HUES6 (cell line): ENCODE measurements at regions not wholly inside any gene's neighbourhood (a gene's known extent, or its start where the extent isn't known, plus 50 kb on each side); places are given as distances from the start of the nearest gene placed in this dataset.
A peak's percentile ranks its signal among the peaks of the same experiment; 100 is the strongest.

ENCODE experiments used
- H3K27ac ChIP-seq: 2 replicates; pipeline ENCODE4 v1.7.0; 2013; ENCODE audit warnings: low read depth, mild to moderate bottlenecking, low read length, inconsistent platforms
- H3K27me3 ChIP-seq: 2 replicates; pipeline ENCODE4 v1.6.1; 2013; ENCODE audit warnings: low read length; ENCODE audit not compliant: control insufficient read depth, insufficient read depth
- H3K36me3 ChIP-seq: 2 replicates; pipeline ENCODE4 v1.6.1; 2013; ENCODE audit warnings: low read length; ENCODE audit not compliant: control insufficient read depth, insufficient read depth
- H3K4me1 ChIP-seq: 2 replicates; pipeline ENCODE4 v1.6.1; 2013; ENCODE audit warnings: low read length; ENCODE audit not compliant: control insufficient read depth, insufficient read depth
- H3K4me3 ChIP-seq: 2 replicates; pipeline ENCODE4 v1.5.1; 2013; ENCODE audit warnings: low read depth, low read length
- H3K9ac ChIP-seq: one replicate; pipeline ENCODE4 v1.6.1; 2013; ENCODE audit warnings: mild to moderate bottlenecking, low read length
- H3K9me3 ChIP-seq: 2 replicates; pipeline ENCODE4 v1.6.1; 2013; ENCODE audit warnings: low read depth, low read length; ENCODE audit not compliant: control insufficient read depth, insufficient read depth

DNA sequence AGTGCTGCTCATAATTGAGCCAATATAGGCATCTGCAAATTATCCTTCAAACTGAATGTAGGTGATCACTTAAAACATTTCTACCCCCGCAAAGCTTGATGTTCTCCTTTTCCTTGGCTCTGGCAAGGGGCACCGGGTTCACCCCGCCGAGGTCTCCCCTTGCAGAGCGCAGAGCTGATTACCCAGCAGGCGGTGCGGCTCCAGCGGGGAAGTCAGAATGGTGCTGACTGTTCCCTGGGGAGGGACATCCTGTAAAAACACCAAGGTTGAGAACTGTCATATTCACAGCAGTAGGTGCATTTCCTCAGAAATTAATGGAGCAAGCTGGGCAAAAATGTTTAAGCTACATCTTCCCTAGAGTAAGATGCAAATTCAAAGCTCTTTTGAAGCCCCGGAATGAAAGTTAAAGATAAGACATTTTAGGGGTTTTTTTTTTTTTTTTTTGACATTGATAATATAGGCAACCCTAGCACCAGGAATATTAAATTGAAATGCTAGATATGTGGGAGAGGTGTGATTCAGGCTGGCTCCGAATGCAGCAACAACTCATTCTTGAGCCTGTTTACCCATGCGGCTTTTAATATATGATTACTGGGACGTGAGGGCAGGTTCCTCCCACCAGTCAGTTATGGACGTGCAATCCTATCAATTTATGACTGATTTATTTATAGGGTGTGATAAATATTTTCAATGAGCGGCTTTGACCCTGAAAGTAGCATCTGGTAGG is 767.3 kb upstream of the TENM3 start:
- Histone ChIP-seq H3K4me3 (0 out of 2 replicates have a peak overlapping the region, but pooled peaks have one; percentile 4), H3K9ac (no peak overlapping the region), H3K36me3 (no peaks in the 10 kb centered on the region), H3K27ac (no peak overlapping the region), H3K4me1 (peaks cover 32% of the 10 kb centered on the region), H3K9me3 (no peaks in the 10 kb centered on the region), H3K27me3 (no peaks in the 10 kb centered on the region)

DNA sequence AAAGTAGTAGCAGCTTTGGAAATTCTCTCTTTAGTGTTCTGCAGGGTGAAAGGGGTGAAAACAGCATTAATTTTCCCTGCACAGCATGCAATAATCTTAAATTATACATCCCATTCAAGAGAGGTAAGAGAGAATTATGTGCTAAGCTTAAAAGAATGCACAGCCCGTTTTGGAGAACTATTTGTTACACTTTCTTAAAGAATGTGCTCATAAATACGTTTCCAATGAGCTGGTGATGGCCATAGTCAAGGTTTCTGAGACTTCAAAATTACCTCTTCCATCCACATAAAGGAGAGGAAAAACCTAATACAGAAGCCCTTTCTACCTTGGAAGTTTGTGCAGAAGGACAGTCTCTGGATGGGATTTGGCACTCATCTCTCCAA is 766.7 kb upstream of the TENM3 start:
- H3K4me1 ChIP-seq, result peaks cover 32% of the 10 kb centered on the region

DNA sequence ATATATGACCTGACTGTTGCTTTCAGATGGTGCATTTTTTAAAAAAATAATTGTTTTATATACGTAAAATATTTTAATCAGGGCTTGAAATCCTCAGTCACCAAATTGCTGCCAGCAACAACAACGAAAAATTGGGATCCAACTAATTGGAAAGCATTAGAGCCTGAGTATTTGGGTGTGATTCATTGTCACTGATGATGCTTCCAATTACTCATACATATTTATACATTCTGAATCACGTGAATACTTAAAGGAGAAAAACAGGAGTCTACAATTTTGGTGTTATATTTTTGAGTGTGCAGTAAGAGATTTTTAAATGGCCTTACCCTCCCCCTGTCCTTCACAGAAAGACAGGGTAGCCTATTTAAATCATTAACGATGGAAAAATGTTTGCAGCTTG is 765.6 kb upstream of the TENM3 start:
- Histone ChIP-seq H3K27me3 (no peaks in the 10 kb centered on the region), H3K9me3 (no peaks in the 10 kb centered on the region), H3K27ac (no peak overlapping the region), H3K4me3 (no peak overlapping the region), H3K36me3 (no peaks in the 10 kb centered on the region), H3K9ac (no peak overlapping the region), H3K4me1 (peaks cover 32% of the 10 kb centered on the region)

More for the DNA sequence above, 766.7 kb upstream of the TENM3 start:
- Histone ChIP-seq H3K27ac (no peak overlapping the region), H3K36me3 (no peaks in the 10 kb centered on the region), H3K27me3 (no peaks in the 10 kb centered on the region), H3K9me3 (no peaks in the 10 kb centered on the region), H3K4me3 (no peak overlapping the region), H3K9ac (no peak overlapping the region)

DNA sequence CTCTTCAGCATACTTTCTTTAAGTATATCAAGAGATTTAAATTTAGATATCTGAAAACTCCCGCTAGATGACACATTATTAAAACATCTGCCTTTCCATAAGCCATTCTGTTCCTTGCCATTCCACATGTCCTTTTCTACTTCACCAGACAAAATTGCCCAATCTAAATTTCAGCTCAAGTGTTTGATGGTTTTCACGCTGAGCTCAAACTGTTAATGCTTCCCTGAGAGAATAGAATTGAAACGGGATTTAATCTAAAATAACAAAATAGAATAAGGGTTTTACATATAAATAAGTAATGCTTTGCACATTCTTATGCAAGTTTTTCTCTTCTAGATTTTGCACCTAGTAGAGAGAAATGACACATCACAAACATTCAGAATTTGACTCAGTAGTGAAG is 764.5 kb upstream of the TENM3 start:
- Histone ChIP-seq H3K4me1 (peaks cover 32% of the 10 kb centered on the region), H3K9me3 (no peaks in the 10 kb centered on the region), H3K27ac (no peak overlapping the region), H3K9ac (no peak overlapping the region), H3K36me3 (no peaks in the 10 kb centered on the region), H3K4me3 (no peak overlapping the region), H3K27me3 (no peaks in the 10 kb centered on the region)

DNA sequence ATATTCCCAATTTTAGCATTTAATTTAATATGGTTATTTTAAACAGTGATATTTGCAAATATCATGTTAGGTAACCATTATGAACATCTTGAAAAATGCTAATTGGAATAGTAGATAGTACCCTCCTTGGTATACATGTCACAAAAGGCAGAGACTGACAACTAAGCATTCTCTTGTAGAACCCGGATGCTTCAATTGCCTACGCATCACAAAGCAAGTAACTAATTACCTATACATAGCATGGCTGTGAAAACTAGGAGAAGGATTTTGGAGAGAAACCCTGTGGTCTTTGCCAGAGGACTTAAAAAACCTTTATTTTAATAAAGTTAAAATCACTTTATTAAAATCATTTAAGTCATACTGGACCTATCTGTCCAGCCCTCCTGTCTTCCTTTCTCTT is 764.1 kb upstream of the TENM3 start:
- Histone ChIP-seq H3K27ac (no peak overlapping the region), H3K4me1 (peaks cover 37% of the 10 kb centered on the region), H3K36me3 (no peaks in the 10 kb centered on the region), H3K9me3 (no peaks in the 10 kb centered on the region), H3K27me3 (no peaks in the 10 kb centered on the region), H3K4me3 (no peak overlapping the region), H3K9ac (no peak overlapping the region)

DNA sequence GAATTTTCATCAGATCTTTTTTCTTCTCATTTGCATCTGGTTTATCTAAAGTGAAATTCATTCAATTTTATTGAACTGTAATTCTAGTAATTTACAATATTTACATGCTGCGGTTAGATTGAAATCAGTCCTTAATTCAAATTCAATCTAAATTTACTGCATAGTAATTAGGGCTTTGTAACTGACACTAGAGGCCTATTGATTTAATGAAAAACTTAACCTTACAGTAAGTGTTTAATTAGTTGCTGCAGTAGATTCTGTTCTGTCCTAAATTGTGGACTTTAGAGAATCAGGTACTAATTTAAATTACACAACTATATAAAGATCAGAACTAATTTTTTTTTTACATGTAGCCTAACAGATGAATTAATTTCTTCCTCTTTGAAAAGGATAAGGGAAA is 758.8 kb upstream of the TENM3 start:
- Histone ChIP-seq H3K27me3 (no peaks in the 10 kb centered on the region), H3K9me3 (no peaks in the 10 kb centered on the region), H3K9ac (no peak overlapping the region), H3K36me3 (no peaks in the 10 kb centered on the region), H3K4me1 (peaks cover 13% of the 10 kb centered on the region), H3K4me3 (no peak overlapping the region), H3K27ac (0 out of 2 replicates have a peak overlapping the region, but pooled peaks have one; percentile 19)

DNA sequence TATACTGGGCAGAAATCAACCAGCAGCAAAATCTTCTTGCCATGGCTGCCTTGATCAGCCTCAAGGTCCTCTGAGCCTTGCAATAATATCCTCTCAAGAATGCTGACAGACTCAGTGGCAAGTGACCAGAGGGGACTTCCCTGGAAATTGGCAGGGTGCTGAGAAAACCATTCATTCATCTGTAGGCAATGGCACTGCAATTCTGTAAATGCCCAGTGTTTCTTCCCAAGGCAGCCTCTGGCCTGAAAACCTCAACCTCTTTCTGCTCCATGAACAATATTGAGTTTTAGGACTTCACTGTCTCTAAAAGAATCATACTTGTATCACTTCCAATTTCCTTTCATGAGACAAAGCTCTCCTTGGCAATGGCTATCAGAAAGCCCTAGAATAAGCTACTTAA is 754.3 kb upstream of the TENM3 start:
- Histone ChIP-seq H3K9ac (no peak overlapping the region), H3K9me3 (no peaks in the 10 kb centered on the region), H3K4me1 (peaks cover 5% of the 10 kb centered on the region; the same call in 1 of the 2 replicates), H3K27me3 (no peaks in the 10 kb centered on the region), H3K27ac (no peak overlapping the region), H3K4me3 (no peak overlapping the region), H3K36me3 (no peaks in the 10 kb centered on the region)

DNA sequence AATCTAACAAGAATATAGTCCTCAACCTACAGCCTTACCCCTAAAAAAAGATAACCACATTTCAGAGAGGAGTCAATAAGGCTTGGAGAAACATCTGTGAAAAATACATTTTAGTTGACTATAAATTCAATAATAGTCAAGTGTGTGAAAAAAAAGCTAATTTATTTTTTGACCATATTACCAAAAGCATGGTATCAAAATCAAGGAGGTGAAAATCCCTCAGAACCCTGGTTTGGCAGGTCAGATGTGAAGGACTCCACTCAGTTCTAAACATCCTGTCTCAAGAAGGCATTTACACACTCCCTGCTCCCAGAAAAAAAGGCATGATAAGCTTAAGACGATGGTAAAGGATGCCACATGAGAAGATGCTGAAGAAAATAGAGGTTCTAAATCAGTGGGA is 745.1 kb upstream of the TENM3 start:
- Histone ChIP-seq H3K9ac (no peak overlapping the region), H3K4me1 (0 out of 2 replicates have a peak, but pooled peaks cover 3% of the 10 kb centered on the region), H3K27me3 (no peaks in the 10 kb centered on the region), H3K4me3 (no peak overlapping the region), H3K9me3 (no peaks in the 10 kb centered on the region), H3K36me3 (no peaks in the 10 kb centered on the region), H3K27ac (no peak overlapping the region)

DNA sequence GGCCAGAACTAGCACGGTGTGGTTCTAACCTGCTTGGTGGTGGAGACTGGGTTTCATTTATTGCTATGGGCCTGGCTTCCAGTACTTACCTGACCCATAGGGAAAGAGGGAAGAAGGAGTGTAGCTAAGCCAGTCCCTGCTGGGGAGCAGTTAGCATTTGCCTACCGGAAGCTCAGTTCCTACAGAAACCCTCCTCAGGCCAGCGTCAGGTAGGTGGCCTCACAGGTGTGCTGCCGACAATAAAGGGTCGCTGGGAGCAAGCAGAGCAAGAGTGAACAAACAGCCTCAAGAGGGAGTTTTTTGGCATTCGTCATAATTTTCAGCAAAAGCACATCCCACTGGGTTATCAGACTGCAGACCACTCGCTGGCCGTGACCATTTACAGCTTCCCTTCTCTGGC is 740.6 kb upstream of the TENM3 start:
- Histone ChIP-seq H3K4me1 (peaks cover 8% of the 10 kb centered on the region), H3K36me3 (no peaks in the 10 kb centered on the region), H3K27me3 (no peaks in the 10 kb centered on the region), H3K27ac (no peak overlapping the region), H3K9me3 (no peaks in the 10 kb centered on the region), H3K4me3 (no peak overlapping the region), H3K9ac (no peak overlapping the region)

DNA sequence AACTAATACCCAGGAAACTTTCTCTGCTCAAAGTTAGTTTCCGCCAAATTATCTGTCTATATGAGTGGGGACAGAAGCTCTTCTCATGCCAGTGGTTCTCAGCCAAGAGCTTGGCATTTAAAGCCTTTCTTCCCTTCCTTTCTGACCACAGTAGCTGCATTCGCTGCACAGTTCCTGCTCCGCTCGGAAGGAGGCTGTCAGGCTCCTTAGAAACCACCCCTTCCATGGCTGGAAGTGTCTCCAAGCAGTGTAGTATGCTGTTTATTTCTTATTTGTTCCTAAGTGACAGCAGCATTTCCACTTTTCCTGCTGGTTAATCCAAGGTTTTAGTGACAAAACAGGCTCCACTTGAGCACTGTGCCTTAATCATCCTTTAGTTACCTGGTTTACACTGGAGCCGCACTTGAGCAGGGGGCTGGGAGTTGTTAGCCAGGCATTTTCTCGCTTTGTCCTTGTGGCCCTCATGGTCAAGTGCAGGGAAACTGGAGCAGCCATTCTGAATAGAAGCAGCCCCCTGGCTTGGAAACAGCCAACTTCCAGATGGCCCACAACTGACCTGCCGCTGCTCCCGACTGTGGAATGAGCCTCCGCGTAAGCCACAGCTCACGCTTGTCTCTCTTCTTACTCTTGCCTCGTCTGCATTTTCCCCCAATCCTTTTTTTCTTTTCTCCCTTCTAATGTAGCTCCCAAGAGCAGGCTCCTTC is 739.4 kb upstream of the TENM3 start:
- Histone ChIP-seq H3K4me1 (peaks cover 16% of the 10 kb centered on the region), H3K36me3 (no peaks in the 10 kb centered on the region), H3K9ac (no peak overlapping the region), H3K27me3 (no peaks in the 10 kb centered on the region), H3K27ac (no peak overlapping the region), H3K9me3 (no peaks in the 10 kb centered on the region), H3K4me3 (no peak overlapping the region)

DNA sequence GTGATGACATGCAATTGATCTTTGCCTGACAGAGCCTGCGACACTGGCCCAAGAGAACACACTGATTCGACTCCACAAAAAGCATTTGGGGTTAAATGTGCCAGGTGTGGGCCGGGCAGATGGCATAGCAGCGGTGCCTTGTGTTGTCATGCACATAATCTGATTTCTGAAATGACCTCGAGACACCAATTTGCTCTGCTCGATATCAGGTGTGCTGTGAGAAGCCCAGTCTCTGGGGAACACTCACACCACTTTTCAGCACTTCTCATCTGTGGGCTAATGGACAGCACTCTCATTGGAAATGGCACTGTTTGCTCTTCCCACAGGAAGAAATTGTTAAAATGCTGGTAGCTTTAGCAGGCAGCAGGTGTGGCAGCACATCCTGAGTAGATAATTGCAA is 738.3 kb upstream of the TENM3 start:
- H3K9me3 ChIP-seq, result no peaks in the 10 kb centered on the region
- no peak overlapping the region for H3K9ac ChIP-seq
- no peaks in the 10 kb centered on the region for H3K27me3 ChIP-seq
- H3K27ac ChIP-seq, result no peak overlapping the region
- no peak overlapping the region for H3K4me3 ChIP-seq
- H3K4me1 ChIP-seq, result peaks cover 24% of the 10 kb centered on the region
- H3K36me3 ChIP-seq, result no peaks in the 10 kb centered on the region
